ENCODE measurements at regions not wholly inside any gene's neighbourhood (a gene's known extent, or its start where the extent isn't known, plus 50 kb on each side); places are given as distances from the start of the nearest gene placed in this dataset.
"Not testable (repeated sequence)": the region's sequence is repeated elsewhere in the genome, so short reads cannot be mapped to it uniquely, and the experiment has no call there.

- intact Hi-C loops (cut with micrococcal nuclease) = no loop called here
- Mint-ChIP-seq H3K4me1 (no peaks in the 10 kb centered on the region), H3K27me3 (no peaks in the 10 kb centered on the region), H3K36me3 (ENCODE audit: low read depth) (no peaks in the 10 kb centered on the region), H3K9me3 (peaks cover 2% of the 10 kb centered on the region), H3K27ac (no peak overlapping the region), H3K4me3 (no peak overlapping the region)
- POLR2A ChIA-PET = no interaction called here
- ATAC-seq (ENCODE audit: low read depth) (no peak), DNase-seq (no peak)
- CTCF ChIA-PET = no interaction called here
- no peak for TF ChIP-seq CTCF (IDR thresholded peaks at IDR 0.05)
These were observed 543.7 kb upstream of the COBL start for GRCh38 chr7:51860305-51860704.

GRCh38 chr7:51850126-51850525, 533.5 kb upstream of the COBL start:
- H3K36me3 Mint-ChIP-seq (ENCODE audit: low read depth) = no peaks in the 10 kb centered on the region
- intact Hi-C loops (cut with micrococcal nuclease) = no loop called here
- no peak for ATAC-seq (ENCODE audit: low read depth)
- H3K9me3 Mint-ChIP-seq = peaks cover 13% of the 10 kb centered on the region
- TF ChIP-seq CTCF (IDR thresholded peaks at IDR 0.05) = no peak
- no peak overlapping the region for H3K4me3 Mint-ChIP-seq
- H3K4me1 Mint-ChIP-seq = no peaks in the 10 kb centered on the region
- DNase-seq = no peak
- no peaks in the 10 kb centered on the region for H3K27me3 Mint-ChIP-seq
- ChIA-PET POLR2A (no interaction called here), CTCF (no interaction called here)
- no peak overlapping the region for H3K27ac Mint-ChIP-seq

- CTCF ChIA-PET = no interaction called here
- Mint-ChIP-seq H3K27ac (no peak overlapping the region), H3K9me3 (peaks cover 11% of the 10 kb centered on the region), H3K4me3 (no peak overlapping the region), H3K4me1 (no peaks in the 10 kb centered on the region), H3K27me3 (no peaks in the 10 kb centered on the region), H3K36me3 (ENCODE audit: low read depth) (no peaks in the 10 kb centered on the region)
- no peak for ATAC-seq (ENCODE audit: low read depth)
- TF ChIP-seq CTCF (IDR thresholded peaks at IDR 0.05) = no peak
- intact Hi-C loops (cut with micrococcal nuclease) = no loop called here
- no peak for DNase-seq
- POLR2A ChIA-PET = no interaction called here
These were observed 531.0 kb upstream of the COBL start for GRCh38 chr7:51847461-51848134.

- H3K27me3 Mint-ChIP-seq; DNase-seq; H3K36me3 Mint-ChIP-seq (ENCODE audit: low read depth); H3K4me3 Mint-ChIP-seq; H3K27ac Mint-ChIP-seq; intact Hi-C loops (cut with micrococcal nuclease); POLR2A ChIA-PET; ATAC-seq (ENCODE audit: low read depth); CTCF ChIA-PET; H3K4me1 Mint-ChIP-seq: not testable (repeated sequence)
- H3K9me3 Mint-ChIP-seq = peaks cover 10% of the 10 kb centered on the region
These were observed 522.5 kb upstream of the COBL start for GRCh38 chr7:51839130-51839529.

GRCh38 chr7:51827631-51828030, 511.0 kb upstream of the COBL start:
- ATAC-seq (ENCODE audit: low read depth) = no peak
- H3K27ac Mint-ChIP-seq = no peak overlapping the region
- H3K36me3 Mint-ChIP-seq (ENCODE audit: low read depth) = no peaks in the 10 kb centered on the region
- POLR2A ChIA-PET = no interaction called here
- no peak overlapping the region for H3K4me3 Mint-ChIP-seq
- H3K4me1 Mint-ChIP-seq = no peaks in the 10 kb centered on the region
- CTCF ChIA-PET = no interaction called here
- intact Hi-C loops (cut with micrococcal nuclease) = no loop called here
- H3K27me3 Mint-ChIP-seq = no peaks in the 10 kb centered on the region
- DNase-seq = no peak
- peaks cover 11% of the 10 kb centered on the region for H3K9me3 Mint-ChIP-seq
- TF ChIP-seq CTCF (IDR thresholded peaks at IDR 0.05) = no peak

- ChIA-PET CTCF (no interaction called here), POLR2A (no interaction called here)
- Mint-ChIP-seq H3K9me3 (peaks cover 10% of the 10 kb centered on the region), H3K4me3 (no peak overlapping the region), H3K27me3 (no peaks in the 10 kb centered on the region), H3K27ac (no peak overlapping the region), H3K36me3 (ENCODE audit: low read depth) (no peaks in the 10 kb centered on the region), H3K4me1 (no peaks in the 10 kb centered on the region)
- TF ChIP-seq CTCF (IDR thresholded peaks at IDR 0.05) = no peak
- DNase-seq = no peak
- no peak for ATAC-seq (ENCODE audit: low read depth)
- intact Hi-C loops (cut with micrococcal nuclease) = no loop called here
These were observed 507.4 kb upstream of the COBL start for GRCh38 chr7:51824050-51824449.

Measured in activated B cell treated with CpG ODN at 0.5 μM for 24 hours (primary cell).